G401.6 (cell line): ENCODE measurements at regions not wholly inside any gene's neighbourhood (a gene's known extent, or its start where the extent isn't known, plus 50 kb on each side); places are given as distances from the start of the nearest gene placed in this dataset.
"Not testable (repeated sequence)": the region's sequence is repeated elsewhere in the genome, so short reads cannot be mapped to it uniquely, and the experiment has no call there.

Experiments used
- FAIRE-seq: peaks from 2 replicates; lab custom pipeline; 2012; peaks lifted over from hg19 to GRCh38; lab: Jason Lieb, UNC

DNA sequence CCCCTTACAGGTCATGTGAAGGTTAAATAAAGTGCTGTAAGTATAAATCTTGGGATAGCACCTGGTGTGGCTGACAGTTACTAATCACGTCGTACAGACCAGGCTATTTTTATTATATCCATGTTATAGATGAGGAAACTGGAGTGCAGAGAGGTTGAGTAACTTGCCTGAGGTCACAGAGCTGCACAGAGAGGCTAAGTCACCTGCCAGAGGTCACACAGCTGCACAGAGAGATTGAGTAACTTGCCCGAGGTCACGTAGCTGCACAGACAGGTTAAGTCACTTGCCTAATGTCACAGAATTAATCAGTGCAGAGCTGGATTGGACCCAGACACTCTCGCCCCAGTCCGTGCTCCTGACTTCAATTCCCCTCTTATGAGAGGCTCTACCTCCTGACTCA, 171.5 kb downstream of the NUP210 start:
- no peak for FAIRE-seq

DNA sequence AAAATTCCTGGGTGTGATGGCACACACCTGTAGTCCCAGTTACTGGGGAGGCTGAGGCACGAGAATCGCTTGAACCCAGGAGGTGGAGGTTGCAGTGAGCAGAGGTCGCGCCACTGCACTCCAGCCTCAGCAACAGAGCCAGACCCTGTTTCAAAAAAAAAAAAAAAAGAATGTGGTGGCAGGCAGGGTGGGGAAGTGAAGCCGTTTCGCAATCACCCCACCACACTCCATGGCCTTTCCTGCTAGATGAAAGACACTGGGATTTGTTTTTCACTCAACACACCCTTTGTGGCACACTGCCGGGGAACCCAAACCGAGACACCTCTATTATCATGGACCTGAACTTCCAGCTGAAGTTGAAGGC, 172.4 kb upstream of the IQSEC1 start:
- no peak for FAIRE-seq

DNA sequence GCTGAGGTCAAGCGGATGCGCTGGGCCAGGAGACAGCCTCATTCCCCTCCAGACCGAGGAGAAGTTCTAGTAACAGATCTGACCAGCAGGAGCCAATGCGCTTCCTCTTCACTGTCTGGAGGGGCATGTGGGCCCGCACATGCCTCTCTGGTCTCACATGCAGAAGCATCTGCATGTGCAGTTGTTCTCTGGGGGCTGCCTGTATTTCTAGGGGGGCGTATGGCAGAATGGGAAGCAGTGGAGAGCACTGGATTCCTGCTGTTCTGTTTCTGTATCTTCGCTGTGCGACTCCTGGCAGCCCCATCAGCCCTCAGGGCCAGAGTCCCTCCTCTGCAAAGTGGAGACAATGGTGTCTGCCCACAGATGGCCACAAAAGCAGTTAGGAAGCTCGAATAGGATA, 170.4 kb upstream of the IQSEC1 start:
- no peak for FAIRE-seq

DNA sequence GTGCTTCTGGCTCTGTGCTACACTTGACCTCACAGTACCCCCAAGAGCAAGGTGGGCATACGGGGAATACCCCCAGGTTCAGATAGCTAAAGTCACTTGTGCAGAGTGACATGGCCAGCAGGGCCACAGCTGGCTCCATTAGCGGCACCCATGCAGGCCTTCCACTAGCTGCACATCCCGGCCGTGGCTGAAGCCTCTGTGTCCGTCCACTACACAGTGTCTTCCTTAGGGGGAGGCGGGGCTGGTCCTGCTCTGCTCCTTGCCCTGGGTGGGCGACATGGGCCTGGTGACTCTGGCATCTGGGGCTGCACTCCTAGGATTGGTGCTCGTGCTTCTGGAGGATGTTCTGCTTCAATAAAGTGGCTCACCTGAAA, 169.1 kb upstream of the IQSEC1 start:
- FAIRE-seq: no peak

DNA sequence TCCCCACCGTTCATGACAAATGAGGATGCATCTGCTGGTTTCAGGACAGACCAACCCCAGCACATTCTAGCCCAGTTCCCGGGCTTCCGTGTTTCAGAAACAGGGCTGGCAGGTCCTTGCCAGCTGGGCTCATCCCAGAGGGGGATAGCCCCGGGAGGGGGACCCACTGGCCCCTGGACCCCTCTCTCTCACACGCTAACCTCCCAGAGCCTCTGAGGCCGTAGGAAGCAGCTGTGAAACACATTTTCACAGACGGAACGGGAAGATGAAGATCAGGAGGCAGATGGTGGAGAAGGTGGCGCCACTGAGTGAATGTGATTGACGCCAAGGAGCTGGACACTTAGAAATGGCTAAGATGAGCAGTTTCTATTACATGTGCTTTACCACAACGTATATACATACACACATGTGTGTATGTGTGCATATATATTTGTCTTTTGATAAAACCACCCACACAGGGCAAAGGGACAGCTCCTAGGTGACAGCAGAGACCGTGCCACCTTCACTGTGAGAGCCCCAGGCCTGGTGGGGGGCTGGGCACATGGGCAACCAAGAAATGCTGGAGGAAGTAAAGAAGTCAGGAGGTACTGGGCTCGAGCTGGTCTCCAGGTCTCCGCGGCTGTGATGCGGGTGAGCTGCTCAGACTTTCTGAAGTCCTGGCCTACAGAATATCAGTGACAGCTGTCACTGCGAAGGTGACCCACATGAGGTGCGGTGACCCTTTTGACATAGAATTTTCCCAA, 168.6 kb upstream of the IQSEC1 start:
- FAIRE-seq: no peak

DNA sequence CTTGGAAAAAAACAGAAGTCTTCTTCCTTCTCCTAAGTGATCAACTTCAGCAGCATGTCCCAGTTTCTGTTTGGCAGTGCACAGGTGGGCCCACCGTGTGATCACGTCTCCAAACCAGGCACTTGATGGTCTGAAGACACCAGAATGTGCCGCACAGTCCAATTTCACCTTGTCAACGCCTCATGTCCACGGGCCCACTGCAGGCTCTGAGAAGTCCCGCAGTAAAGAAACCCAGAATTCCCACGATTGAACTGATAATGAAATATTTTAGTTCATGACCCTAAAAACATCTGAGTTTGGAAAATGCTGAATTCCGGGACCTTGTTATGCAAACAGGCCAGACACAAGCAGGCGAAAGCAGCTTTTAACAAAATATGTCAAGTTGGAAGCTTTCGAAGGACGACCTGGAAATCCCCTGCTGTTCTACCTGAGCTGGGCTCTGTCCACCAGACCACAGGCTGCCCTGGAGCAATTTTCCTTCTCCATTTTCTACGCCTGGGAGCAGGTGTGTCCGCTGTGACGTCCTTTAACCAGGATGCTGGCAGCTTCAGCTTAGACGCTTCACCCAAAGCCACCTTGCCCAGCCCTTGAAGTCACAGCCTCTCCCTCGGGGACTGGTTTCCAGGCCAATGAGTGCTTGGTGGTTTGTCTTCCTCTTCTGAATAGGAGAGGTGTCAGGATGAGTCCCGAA, 167.8 kb upstream of the IQSEC1 start:
- no peak for FAIRE-seq

DNA sequence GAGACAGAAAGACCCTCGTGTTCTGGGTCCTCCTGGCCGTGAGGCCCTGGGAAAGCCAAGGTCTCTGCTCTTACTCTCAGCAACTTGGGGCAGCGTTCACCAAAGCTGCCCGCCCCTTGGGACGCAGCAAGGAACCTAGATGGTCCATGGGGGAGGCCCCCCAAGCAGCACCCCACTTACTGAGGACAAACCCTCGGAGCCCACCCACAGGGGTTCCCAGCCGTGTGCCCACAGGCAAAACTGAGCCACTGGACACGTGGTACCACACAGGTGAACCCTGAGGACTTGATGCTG, 166.2 kb upstream of the IQSEC1 start:
- FAIRE-seq: no peak

DNA sequence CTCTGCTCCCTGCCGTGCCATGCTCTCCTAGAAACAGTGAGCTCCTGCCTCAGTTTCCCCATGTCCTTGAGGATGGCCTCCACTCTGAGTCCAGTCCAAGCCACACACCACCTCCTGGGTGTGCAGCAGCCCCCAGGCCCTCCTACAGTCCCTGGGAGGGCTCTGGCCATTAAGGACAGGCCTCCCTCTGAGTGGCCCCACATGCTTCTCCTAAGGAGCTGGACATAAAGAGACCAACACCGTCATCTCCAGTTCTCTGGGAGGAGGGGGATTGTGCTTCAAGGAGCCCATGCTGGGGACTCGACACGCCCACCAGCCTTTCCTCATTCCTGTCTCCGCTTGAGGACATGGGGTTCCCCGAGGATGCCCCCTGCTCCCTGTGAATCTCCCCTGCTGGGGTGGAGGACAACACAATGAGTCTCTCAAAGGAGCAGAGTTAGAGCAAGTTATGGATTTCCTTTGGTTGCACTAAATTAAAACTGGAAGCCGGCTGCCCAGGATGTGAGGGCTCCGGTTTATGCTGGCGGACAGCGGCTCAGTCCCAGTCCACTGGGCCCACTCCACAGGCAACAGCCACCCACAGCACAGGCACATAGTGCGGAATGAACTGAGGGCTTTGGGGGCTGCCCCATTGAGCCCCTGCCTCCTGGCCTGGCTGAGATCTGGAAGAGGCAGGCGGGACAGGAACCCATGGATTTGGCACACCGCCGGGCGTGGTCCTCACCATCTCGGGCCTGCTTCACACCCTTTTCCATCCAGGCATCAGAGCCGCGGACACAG, 165.6 kb upstream of the IQSEC1 start:
- FAIRE-seq: no peak

DNA sequence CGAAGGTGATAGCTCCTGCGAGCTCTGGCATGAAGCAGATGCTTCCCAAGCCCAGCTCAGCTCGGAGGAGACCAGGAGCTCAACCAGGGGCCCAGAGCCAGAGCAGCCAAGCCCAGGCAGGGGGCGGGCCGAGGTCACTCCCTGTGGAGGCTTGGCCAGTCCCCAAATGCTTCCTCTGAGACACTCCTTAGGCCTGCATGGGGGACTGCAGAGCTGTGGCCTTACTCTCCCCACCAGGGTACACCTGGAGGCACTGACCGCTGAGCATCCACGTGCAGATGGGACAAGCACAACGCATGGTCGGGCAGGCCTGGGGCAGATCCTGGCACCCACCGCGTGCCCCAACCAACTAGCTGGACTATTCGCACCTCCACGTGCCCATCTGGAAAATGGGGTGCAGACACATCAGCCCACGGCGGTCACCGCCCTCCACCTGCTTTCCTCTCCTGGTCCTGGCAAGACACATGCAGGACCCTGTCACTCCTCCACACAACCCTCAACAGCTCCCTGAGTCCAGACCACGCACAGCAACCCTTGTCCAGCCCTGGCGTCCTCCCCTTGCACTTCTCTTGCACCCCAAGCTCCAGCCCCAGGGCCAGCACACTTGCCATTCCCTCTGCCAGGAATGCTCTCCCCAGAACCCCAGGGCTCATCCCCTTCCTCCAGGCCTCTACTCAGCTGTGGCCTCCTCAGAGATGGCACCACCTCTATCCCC, 164.7 kb upstream of the IQSEC1 start:
- no peak for FAIRE-seq

DNA sequence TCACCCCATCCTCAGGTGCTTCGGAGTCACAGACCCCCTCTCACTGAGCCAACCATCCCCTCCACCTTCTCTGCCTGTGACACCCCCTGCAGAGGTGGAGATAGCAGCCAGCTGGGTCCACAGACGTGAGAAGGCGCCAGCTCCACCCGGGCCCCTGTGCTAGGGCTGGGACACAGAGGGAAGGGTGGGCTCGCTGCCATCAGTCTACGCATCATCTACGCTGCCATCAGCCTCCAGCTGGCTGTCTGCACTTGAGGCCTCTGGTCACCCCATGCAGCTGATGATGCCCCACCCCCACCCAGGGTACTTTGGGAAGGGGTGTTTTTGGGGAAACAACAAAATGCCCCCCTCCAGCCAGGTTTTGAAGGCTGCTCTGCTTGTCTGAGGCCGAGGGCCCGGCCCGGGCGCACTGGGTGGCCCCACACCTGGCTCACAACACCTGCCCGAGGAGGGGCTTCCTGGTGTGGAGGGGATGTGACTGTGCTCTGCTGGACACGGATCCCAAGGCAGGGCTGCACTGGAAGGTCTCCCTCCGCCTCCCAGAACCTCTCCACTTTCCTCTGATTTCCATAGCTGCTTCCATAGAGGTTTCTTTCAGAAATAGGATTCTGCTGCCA, 163.4 kb upstream of the IQSEC1 start:
- no peak for FAIRE-seq

DNA sequence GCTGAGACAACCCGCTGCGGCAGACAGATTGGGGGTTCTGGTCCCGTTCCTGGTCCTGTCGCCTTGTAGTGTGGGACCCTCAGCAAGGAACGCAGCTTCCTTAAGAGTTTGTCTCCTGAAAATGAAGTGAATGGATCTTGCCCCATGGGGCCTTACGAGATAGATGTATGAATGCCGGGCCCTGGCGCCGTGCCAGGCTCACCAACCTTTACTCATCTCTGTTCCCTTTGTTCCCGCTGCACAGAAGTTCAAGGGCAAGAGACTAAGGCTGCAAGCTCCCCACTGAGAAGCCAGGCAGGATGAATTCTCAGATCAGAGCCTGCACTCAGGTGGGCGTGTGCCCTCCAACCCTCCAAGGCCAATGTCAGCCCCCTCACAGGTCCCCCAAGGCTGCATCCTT, 162.7 kb upstream of the IQSEC1 start:
- no peak for FAIRE-seq

DNA sequence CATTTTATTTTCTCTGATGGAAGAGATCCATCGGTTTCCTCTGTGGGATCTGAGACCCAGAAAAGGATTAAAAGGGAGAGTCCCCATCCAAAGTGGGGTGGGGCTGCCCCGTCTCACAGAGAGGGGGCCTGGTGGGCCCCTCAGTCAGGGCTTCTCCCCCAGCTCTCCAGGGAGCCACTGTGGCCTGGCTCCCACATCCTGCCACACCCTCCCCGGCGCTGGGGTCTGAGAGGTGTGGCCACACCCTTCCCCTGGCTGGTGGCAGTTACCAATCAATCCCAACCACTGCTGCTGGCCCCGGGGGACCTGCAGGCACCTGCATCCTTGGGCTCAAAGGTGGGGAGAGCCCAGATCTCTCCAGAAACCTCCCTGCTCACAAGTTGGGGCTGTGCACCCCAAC, 161.8 kb upstream of the IQSEC1 start:
- no peak for FAIRE-seq

DNA sequence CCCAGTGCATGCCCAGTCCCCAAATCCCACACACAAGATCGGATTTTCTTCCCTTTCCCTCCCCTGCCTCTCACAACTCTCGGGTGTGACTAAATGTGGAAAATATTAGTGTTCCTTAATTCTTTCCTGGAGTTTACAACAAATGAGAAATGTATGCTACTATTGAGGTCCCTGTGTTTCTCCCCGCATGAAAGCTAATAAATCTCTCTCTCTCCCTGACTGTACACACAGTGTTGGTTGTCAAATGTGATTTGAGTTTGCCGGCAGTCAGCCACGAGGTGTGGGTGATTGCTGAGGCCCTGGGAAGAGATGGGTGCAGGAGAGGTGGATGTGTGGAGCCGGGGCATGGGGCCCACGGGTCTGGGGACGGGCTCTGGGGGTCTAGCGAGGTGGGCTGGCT, 161.4 kb upstream of the IQSEC1 start:
- FAIRE-seq: no peak

DNA sequence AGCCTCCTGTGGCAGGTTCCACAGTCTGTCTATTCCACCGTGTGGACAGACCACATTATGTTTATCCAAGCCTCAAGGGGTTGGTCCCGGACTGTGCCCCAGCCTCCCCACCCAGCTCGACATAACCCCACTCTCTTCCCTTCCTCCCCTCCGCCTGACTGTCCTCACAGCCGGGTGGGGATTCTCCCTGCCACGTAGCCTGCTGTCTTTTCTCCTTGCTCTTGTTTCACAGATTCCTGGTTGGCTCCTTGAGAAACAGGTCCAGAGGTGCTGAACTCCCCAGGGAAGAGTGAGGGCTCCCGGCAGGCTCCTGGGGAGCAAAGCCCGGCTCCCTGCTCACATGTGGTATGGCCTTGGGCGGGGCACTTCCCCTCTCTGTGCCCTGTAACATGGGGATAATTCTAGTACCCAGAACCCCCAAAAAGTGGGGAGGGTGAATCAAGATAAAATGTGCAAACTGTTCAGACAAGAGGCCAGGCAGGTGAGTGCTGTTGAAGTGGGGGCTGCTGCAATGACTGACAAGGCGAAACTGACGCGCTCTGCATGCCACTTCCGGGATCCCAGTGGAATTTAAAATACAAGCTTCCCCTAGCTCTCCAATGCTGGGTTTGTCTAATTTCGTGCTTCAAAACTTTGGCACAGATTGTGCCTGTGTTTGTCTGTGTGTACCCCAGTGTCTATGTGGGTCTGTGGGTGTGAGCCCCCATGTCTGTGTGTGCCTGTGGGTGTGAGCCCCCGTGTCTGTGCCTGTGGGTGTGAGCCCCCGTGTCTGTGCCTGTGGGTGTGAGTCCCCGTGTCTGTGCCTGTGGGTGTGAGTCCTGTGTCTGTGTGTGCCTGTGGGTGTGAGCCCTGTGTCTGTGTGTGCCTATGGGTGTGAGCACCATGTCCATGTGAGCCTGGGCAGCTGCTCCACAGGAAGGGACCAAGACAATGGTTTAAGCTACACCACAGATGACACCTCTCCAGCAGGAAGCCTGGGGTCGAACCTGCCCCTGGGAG, 160.6 kb upstream of the IQSEC1 start:
- no peak for FAIRE-seq

DNA sequence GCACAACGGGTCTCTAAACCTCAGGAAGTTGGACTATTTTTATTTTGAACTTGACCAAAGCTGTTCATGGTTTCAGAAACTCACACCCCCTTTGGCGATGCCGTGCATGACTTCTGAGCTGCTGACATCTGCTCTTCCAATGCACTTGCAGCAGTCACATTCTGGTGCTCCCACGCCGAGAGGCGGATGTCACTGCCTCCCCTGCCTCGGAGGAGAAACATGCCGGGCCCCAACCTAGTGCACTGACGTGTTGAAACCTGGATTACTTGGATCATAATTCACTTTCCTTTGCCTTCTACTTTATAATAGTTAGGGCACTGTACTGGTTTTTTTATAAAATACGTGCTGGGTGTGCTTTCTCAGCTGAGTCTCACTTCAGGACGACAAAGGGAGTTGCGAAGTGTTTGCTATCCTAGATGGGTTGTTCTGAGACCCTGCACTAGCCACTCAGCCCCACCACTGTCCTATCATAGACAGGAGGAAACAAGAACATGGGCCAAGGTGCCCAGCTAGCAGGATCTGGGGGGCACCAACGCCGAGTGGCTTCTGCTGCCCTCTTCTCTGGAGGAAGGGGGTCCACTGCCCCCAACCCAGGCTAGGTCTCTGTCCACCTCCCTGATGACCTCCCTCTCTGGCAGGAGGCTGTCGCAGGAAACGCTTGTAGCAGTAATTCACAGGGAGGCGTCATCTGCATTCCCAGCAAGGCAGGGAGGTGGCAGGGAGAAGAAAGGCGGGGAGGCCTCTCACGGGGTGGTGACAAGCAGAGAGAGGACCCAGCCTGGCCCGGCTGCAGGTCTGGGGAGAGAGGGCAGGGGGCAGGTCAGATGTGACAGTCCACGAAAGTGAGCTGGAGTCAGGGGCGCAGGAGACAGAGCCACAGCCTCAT, 158.8 kb upstream of the IQSEC1 start:
- no peak for FAIRE-seq

DNA sequence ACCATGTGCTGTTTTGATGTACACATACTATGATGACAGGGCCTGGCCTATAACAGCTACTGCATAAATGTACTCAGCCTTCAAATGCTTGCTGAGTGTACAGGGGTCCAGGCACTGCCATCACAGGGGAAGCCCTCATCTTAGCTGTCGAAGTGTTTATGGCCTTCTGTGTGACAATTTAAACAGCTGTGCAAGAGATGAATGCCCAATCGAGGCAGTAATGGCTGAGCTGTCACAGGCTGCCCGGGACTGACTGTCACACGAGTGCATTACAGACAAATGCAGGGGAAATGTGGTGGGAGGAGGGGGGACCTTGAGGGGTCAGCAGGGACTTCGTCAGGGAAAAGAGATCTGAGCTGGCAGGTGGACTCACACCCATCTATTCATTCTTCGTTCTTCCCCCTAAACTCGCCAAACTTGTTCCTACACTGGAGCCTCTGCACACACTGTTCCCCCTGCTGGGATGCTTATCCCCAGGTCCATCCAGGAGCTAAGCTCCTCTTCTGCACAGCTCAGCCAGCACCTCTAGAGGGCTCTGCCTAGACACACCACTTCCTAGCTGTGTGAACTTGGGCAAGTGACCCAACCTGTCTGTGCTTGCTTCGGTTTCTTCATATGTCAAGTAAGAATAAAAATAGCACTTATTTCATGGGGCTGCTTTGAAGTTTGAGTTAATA, 156.2 kb upstream of the IQSEC1 start:
- peak; percentile 70 for FAIRE-seq

DNA sequence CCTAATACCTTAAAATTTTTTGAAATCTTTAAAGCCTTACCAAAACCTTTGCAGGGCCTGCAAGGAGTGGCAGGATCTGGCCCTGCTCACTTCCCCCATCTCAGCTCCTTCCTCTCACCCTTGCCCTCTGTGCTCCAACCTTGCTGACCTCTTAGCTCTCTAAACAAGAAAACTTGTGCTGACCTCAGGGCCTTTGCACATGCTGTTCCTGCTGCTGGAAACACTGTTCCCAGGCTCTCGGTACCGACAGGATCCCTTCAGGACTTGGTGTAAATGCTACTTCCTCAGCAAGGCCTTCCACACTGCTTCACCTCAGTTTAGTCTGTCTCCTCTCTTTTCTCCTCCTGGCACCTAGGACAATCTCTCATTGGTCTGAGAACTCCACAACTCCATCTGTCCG, 155.4 kb upstream of the IQSEC1 start:
- no peak for FAIRE-seq

DNA sequence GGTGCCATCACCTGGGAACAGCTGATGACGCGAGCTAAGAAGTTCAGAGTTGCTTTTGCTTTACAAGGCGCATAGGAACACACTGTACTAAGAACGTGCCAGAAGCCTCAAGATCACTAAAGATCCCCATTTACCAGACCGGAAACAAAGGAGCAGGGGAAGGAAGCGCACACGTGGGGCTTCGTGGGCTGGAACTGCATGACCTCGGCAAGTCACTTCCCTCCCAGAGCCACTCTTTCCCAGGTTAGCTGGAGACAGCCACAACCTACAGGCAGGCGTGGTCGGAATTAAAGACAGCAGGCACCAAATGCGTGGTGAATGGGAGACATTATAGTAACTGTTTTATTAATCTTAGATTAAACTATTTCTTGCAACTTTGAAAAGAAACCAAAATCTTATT, 154.9 kb upstream of the IQSEC1 start:
- FAIRE-seq: not testable (repeated sequence)

DNA sequence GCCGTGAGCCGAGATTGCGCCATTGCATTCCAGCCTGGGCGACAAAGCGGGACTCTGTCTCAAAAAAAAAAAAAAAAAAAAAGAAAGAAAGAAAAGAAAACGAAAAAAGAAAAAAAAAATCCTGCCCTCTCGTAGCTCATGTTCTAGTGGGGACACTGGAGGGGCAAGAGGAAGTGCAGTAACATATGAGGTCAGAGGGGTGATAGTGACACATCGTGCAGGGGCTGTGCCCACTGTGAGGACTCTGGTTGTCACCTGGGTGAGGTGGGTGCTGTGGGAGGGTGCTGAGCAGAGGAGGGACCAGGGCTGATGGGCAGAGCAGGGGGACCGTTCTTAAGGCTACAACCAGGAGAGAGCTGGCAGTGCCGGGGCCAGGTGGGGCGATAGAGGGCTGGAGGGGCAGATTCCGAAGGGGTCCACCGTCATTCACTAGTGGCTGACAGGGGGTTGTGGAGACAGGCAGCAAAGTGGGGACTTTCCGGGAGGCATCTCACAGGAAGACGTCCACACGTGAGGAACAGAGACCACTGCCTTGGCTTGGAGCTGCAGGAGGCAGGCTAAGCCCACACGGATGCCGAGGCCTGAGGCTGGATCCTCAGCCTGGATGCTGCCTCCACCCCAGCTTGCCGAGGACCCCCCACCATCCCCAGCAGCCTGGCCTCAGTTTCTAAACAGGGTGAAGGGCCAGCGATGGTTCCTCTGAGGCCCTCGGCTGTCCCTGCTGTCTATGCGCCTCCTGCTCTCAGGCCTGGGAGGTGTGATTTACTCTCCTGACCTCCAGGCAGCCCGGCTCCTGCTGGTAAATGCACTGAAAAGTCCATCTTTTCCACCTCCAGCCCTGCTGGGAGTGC, 154.3 kb upstream of the IQSEC1 start:
- no peak for FAIRE-seq
